SK-N-SH treated with all-trans-retinoic acid at 6 μM for 48 hours (cell line): ENCODE measurements at regions not wholly inside any gene's neighbourhood (a gene's known extent, or its start where the extent isn't known, plus 50 kb on each side); places are given as distances from the start of the nearest gene placed in this dataset.

ENCODE experiments used
- ATAC-seq: fragments of 200-7000 bp; cut with Tn5 transposase; 3 replicates; pipeline ENCODE4 v1.9.1; 2020; ENCODE audit warnings: mild to moderate bottlenecking, moderate library complexity
- ARNTL ChIP-seq: fragments of 450-650 bp; formaldehyde crosslinking; IDR thresholded peaks from 2 replicates; pipeline ENCODE4 v1.5.0; 2020; ENCODE audit warnings: low read depth, mild to moderate bottlenecking, moderate library complexity, borderline replicate concordance
- BACH2 ChIP-seq: fragments of 250-450 bp; sonication (Bioruptor Pico); IDR thresholded peaks from 2 replicates; pipeline ENCODE4 v1.9.0; 2021; ENCODE audit warnings: mild to moderate bottlenecking, borderline replicate concordance
- ESRRG ChIP-seq: fragments of 250-450 bp; sonication (Bioruptor Pico); IDR thresholded peaks from 2 replicates; pipeline ENCODE4 v1.6.1; 2021; ENCODE audit warnings: mild to moderate bottlenecking
- GLIS3 ChIP-seq: fragments of 250-450 bp; sonication (Bioruptor Pico); IDR thresholded peaks from 2 replicates; pipeline ENCODE4 v1.5.0; 2020; ENCODE audit warnings: mild to moderate bottlenecking, moderate library complexity
- ISL1 ChIP-seq: fragments of 250-450 bp; sonication (Bioruptor Pico); IDR thresholded peaks from 2 replicates; pipeline ENCODE4 v2.1.2; 2022; ENCODE audit warnings: mild to moderate bottlenecking, moderate library complexity
- OSR1 ChIP-seq: fragments of 250-450 bp; sonication (Bioruptor Pico); IDR thresholded peaks from 2 replicates; pipeline ENCODE4 v1.8.0; 2022; ENCODE audit warnings: moderate library complexity, mild to moderate bottlenecking, inconsistent platforms
- PATZ1 ChIP-seq: fragments of 250-450 bp; sonication (Bioruptor Pico); IDR thresholded peaks from 2 replicates; pipeline ENCODE4 v1.8.0; 2020; ENCODE audit warnings: mild to moderate bottlenecking, moderate library complexity, borderline replicate concordance
- PPARA ChIP-seq: fragments of 250-450 bp; sonication (Bioruptor Pico); IDR thresholded peaks from 2 replicates; pipeline ENCODE4 v1.5.0; 2020; ENCODE audit warnings: mild to moderate bottlenecking, borderline replicate concordance
- RARB ChIP-seq: fragments of 250-450 bp; sonication (Bioruptor Pico); IDR thresholded peaks from 2 replicates; pipeline ENCODE4 v1.8.0; 2021; ENCODE audit warnings: mild to moderate bottlenecking, moderate library complexity
- SNAI2 ChIP-seq: fragments of 250-450 bp; sonication (Bioruptor Pico); IDR thresholded peaks from 2 replicates; pipeline ENCODE4 v1.5.0; 2020; ENCODE audit warnings: mild to moderate bottlenecking, moderate library complexity
- TCF4 ChIP-seq: fragments of 250-450 bp; sonication (Bioruptor Pico); IDR thresholded peaks from 2 replicates; pipeline ENCODE4 v1.8.0; 2021; ENCODE audit warnings: mild to moderate bottlenecking, moderate library complexity, borderline replicate concordance
- TOX ChIP-seq: fragments of 250-450 bp; sonication (Bioruptor Pico); IDR thresholded peaks from 2 replicates; pipeline ENCODE4 v1.8.0; 2021; ENCODE audit warnings: mild to moderate bottlenecking, moderate library complexity, borderline replicate concordance
- TSHZ2 ChIP-seq: fragments of 250-450 bp; sonication (Bioruptor Pico); IDR thresholded peaks from 2 replicates; pipeline ENCODE4 v1.5.0; 2020; ENCODE audit warnings: mild to moderate bottlenecking, moderate library complexity
- ZC3H10 ChIP-seq: fragments of 250-450 bp; sonication (Bioruptor Pico); IDR thresholded peaks from 2 replicates; pipeline ENCODE4 v1.5.1; 2021; ENCODE audit warnings: mild to moderate bottlenecking, moderate library complexity
- ZFP3 ChIP-seq: fragments of 250-450 bp; sonication (Bioruptor Pico); IDR thresholded peaks from 2 replicates; pipeline ENCODE4 v1.5.0; 2020; ENCODE audit warnings: mild to moderate bottlenecking, moderate library complexity
- ZFP30 ChIP-seq: fragments of 450-650 bp; formaldehyde crosslinking; IDR thresholded peaks from 2 replicates; pipeline ENCODE4 v1.5.0; 2022; ENCODE audit warnings: mild to moderate bottlenecking, moderate library complexity
- ZNF565 ChIP-seq: fragments of 450-650 bp; formaldehyde crosslinking; conservative IDR thresholded peaks from 2 replicates; pipeline ENCODE4 v1.5.0; 2020; ENCODE audit warnings: low read depth, mild to moderate bottlenecking, moderate library complexity
- ZNF70 ChIP-seq: fragments of 450-650 bp; formaldehyde crosslinking; IDR thresholded peaks from 2 replicates; pipeline ENCODE4 v1.5.0; 2020; ENCODE audit warnings: mild to moderate bottlenecking, moderate library complexity
- ZNF8 ChIP-seq: fragments of 450-650 bp; formaldehyde crosslinking; IDR thresholded peaks from 2 replicates; pipeline ENCODE4 v1.5.0; 2020; ENCODE audit warnings: mild to moderate bottlenecking, moderate library complexity
- TF ChIP-seq, protein P1 (sequence below): fragments of 250-450 bp; sonication (Bioruptor Pico); IDR thresholded peaks from 2 replicates; pipeline ENCODE4 v1.5.1; 2021; ENCODE audit warnings: mild to moderate bottlenecking, moderate library complexity
- TF ChIP-seq, protein P2 (sequence below): fragments of 250-450 bp; sonication (Bioruptor Pico); IDR thresholded peaks from 2 replicates; pipeline ENCODE4 v1.5.1; 2020; ENCODE audit warnings: low read depth, mild to moderate bottlenecking, moderate library complexity

DNA sequence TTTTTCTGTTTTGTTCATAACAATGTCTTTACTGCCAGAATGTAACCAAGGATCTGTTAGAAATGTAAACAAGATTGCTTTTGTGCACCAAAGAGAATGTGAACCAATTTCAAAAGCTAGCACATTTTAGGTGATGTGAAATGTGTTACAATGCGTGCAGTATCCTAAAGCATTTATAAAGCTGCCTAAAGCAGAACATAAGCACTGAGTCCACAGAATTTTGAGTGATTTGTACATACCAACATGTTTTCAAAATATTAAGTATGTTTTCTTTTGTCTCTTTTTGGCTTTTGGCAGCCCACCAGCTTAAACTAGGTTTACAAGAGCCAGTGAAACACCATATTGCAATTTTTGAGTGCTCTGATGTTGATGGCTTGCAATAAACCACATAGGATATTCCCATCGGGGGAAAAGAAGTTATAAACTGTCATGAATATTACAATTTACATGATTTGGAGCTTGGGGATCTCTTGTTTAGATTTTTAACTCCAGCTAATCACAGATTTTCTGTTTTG lies 364.0 kb downstream of the ZIC1 start:
- no peak for ATAC-seq

GRCh38 chr3:147775411-147775810 lies 366.2 kb downstream of the ZIC1 start:
- no peak for ATAC-seq
- TF ChIP-seq ESRRG (CRISPR knock-in tag), result no peak
- no peak for TF ChIP-seq TCF4 (CRISPR knock-in tag)
- no peak for TF ChIP-seq SNAI2
- no peak for TF ChIP-seq ZNF70 (CRISPR knock-in tag)
- no peak for TF ChIP-seq BACH2
- no peak for TF ChIP-seq ZFP30 (CRISPR knock-in tag)
- no peak for TF ChIP-seq ISL1 (CRISPR knock-in tag)
- no peak for TF ChIP-seq TSHZ2 (CRISPR knock-in tag)
- no peak for TF ChIP-seq ZFP3 (CRISPR knock-in tag)

More for the DNA sequence above, 364.0 kb downstream of the ZIC1 start:
- TF ChIP-seq ZFP30 (CRISPR knock-in tag), result no peak
- TF ChIP-seq ARNTL (CRISPR knock-in tag), result no peak
- no peak for TF ChIP-seq PATZ1
- TF ChIP-seq, protein P1, sequence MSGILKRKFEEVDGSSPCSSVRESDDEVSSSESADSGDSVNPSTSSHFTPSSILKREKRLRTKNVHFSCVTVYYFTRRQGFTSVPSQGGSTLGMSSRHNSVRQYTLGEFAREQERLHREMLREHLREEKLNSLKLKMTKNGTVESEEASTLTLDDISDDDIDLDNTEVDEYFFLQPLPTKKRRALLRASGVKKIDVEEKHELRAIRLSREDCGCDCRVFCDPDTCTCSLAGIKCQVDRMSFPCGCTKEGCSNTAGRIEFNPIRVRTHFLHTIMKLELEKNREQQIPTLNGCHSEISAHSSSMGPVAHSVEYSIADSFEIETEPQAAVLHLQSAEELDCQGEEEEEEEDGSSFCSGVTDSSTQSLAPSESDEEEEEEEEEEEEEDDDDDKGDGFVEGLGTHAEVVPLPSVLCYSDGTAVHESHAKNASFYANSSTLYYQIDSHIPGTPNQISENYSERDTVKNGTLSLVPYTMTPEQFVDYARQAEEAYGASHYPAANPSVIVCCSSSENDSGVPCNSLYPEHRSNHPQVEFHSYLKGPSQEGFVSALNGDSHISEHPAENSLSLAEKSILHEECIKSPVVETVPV (CRISPR knock-in tag), result no peak
- TF ChIP-seq TCF4 (CRISPR knock-in tag), result no peak
- TF ChIP-seq SNAI2, result no peak

GRCh38 chr3:147775816-147776530 lies 366.8 kb downstream of the ZIC1 start:
- no peak for ATAC-seq
- TF ChIP-seq, protein P2, sequence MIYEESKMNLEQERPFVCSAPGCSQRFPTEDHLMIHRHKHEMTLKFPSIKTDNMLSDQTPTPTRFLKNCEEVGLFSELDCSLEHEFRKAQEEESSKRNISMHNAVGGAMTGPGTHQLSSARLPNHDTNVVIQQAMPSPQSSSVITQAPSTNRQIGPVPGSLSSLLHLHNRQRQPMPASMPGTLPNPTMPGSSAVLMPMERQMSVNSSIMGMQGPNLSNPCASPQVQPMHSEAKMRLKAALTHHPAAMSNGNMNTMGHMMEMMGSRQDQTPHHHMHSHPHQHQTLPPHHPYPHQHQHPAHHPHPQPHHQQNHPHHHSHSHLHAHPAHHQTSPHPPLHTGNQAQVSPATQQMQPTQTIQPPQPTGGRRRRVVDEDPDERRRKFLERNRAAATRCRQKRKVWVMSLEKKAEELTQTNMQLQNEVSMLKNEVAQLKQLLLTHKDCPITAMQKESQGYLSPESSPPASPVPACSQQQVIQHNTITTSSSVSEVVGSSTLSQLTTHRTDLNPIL, result no peak
- no peak for TF ChIP-seq TOX (CRISPR knock-in tag)
- TF ChIP-seq RARB, result no peak
- no peak for TF ChIP-seq GLIS3
- no peak for TF ChIP-seq ISL1 (CRISPR knock-in tag)
- no peak for TF ChIP-seq BACH2
- no peak for TF ChIP-seq ZFP30 (CRISPR knock-in tag)
- no peak for TF ChIP-seq ZC3H10 (CRISPR knock-in tag)

DNA sequence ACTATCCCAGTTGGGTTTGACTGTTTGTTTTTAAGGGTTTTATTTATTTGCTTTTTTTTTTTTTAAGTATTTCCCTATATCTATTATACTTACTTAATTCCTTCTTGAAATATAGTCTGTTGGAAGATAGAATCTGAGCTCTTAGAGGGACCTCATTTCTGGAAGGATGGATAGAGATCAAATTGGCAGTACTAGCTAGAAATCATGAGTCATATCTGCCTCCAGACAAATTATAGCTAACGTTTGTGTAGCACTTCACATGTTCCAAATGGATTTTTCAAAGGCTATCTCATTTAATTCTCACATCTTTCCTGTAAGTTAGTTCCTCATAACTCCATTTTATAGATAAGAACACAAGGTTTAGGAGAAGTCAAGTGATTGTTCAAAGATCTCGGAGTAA lies 384.7 kb downstream of the ZIC1 start:
- TF ChIP-seq SNAI2 (no peak), ARNTL (CRISPR knock-in tag) (no peak)
- TF ChIP-seq, protein P2, result no peak
- ATAC-seq, result no peak

- no peak for ATAC-seq
- TF ChIP-seq PPARA (CRISPR knock-in tag) (no peak), OSR1 (CRISPR knock-in tag) (no peak), TCF4 (CRISPR knock-in tag) (no peak), SNAI2 (no peak), ARNTL (CRISPR knock-in tag) (no peak), ZNF8 (CRISPR knock-in tag) (no peak), ZC3H10 (CRISPR knock-in tag) (no peak), ZFP30 (CRISPR knock-in tag) (no peak), PATZ1 (no peak), ESRRG (CRISPR knock-in tag) (no peak), ZNF70 (CRISPR knock-in tag) (no peak), GLIS3 (no peak), ZFP3 (CRISPR knock-in tag) (no peak), ZNF565 (CRISPR knock-in tag) (no peak)
- TF ChIP-seq, protein P1 (CRISPR knock-in tag), result no peak
Measured at GRCh38 chr3:147794596-147794995, 385.4 kb downstream of the ZIC1 start.
